ENCODE measurements at regions not wholly inside any gene's neighbourhood (a gene's known extent, or its start where the extent isn't known, plus 50 kb on each side); places are given as distances from the start of the nearest gene placed in this dataset.

- no peak overlapping the region for H4K8ac ChIP-seq (replicated peaks; ENCODE audit: insufficient read length, low read depth, low read length)
- H3K27ac ChIP-seq (ENCODE audit: insufficient read length, low read depth, low read length) = no peak overlapping the region
- H4K20me1 ChIP-seq (ENCODE audit: control insufficient read depth, insufficient read depth, insufficient read length) = no peaks in the 10 kb centered on the region
- Mint-ChIP-seq H3K27ac (no peak overlapping the region), H3K36me3 (ENCODE audit: insufficient read depth in 1 of 3, low read depth in 3 of 3) (peaks cover 8 to 34% (median 19%) of the 10 kb centered on the region in 3 experiments; a peak in 6 of 7 replicates), H3K9me3 (peaks cover 25 to 26% of the 10 kb centered on the region in 2 experiments), H3K4me1 (no peaks in the 10 kb centered on the region), H3K27me3 (ENCODE audit: low read depth) (no peaks in the 10 kb centered on the region), H3K4me3 (no peak overlapping the region)
- H2AFZ ChIP-seq (ENCODE audit: low read length) = no peak overlapping the region
- no peak overlapping the region for H2BK5ac ChIP-seq (ENCODE audit: insufficient read length, low read length)
- H3K4me1 ChIP-seq (ENCODE audit: insufficient read depth, low read length) = no peaks in the 10 kb centered on the region
- no peak overlapping the region for H3K4ac ChIP-seq (ENCODE audit: low read depth, low read length)
- H4K5ac ChIP-seq (ENCODE audit: insufficient read length, low read depth, low read length) = no peak overlapping the region
- no peak overlapping the region for H3K56ac ChIP-seq (ENCODE audit: insufficient read length, low read depth, low read length)
- no peaks in the 10 kb centered on the region for H3K9me3 ChIP-seq (ENCODE audit: control insufficient read depth, low read depth, low read length)
- H4K91ac ChIP-seq (ENCODE audit: insufficient read length, low read depth, low read length) = no peak overlapping the region
- no peak overlapping the region for H3K23ac ChIP-seq (ENCODE audit: insufficient read length, low read depth, low read length)
- no peak overlapping the region for H2AK5ac ChIP-seq (ENCODE audit: insufficient read length, low read length)
- H3K9ac ChIP-seq (ENCODE audit: extremely low read depth, insufficient read length, low read length) = no peak overlapping the region
- no peaks in the 10 kb centered on the region for H3K79me1 ChIP-seq (ENCODE audit: insufficient read depth, low read depth, low read length, poor library complexity, severe bottlenecking)
- WGBS (ENCODE audit: extremely low coverage, insufficient read length, low lambda C conversion rate) = no CpG with 5 or more reads among the region's 4 CpGs
- H3K23me2 ChIP-seq (ENCODE audit: insufficient read length, low read depth, low read length, poor library complexity, severe bottlenecking) = no peaks in the 10 kb centered on the region
- no peaks in the 10 kb centered on the region for H3K79me2 ChIP-seq (ENCODE audit: insufficient read depth, low read length)
- H3K18ac ChIP-seq (ENCODE audit: insufficient read length, low read depth, low read length) = no peak overlapping the region
- H3T11ph ChIP-seq (ENCODE audit: low read length) = no peak overlapping the region
- H2BK120ac ChIP-seq (ENCODE audit: low read depth, low read length, poor library complexity, severe bottlenecking) = no peak overlapping the region
- no peak overlapping the region for H3K4me2 ChIP-seq (ENCODE audit: insufficient read depth, insufficient read length, low read length)
- H3K14ac ChIP-seq (ENCODE audit: insufficient read depth, low read length) = no peak overlapping the region
- no peak overlapping the region for H2BK15ac ChIP-seq (ENCODE audit: low read depth, low read length)
- no peak for DNase-seq
- no peaks in the 10 kb centered on the region for H3K27me3 ChIP-seq (ENCODE audit: insufficient read depth, low read length)
- no peak overlapping the region for H2BK20ac ChIP-seq (ENCODE audit: low read depth, low read length, poor library complexity, severe bottlenecking)
- H2BK12ac ChIP-seq (ENCODE audit: insufficient read length, low read depth, low read length) = no peak overlapping the region
- no peak for TF ChIP-seq CTCF (conservative IDR thresholded peaks at IDR 0.05)
Measured at GRCh38 chr5:31036411-31036810, 157.1 kb upstream of the CDH6 start.

Data from H9 (cell line).